HCT116 (cell line): ENCODE measurements at regions not wholly inside any gene's neighbourhood (a gene's known extent, or its start where the extent isn't known, plus 50 kb on each side); places are given as distances from the start of the nearest gene placed in this dataset.

Source experiments
- ATAC-seq: fragments of 200-7000 bp; cut with Tn5 transposase; 2 replicates; pipeline ENCODE4 v1.9.1; 2020; ENCODE audit warnings: mild to moderate bottlenecking, moderate library complexity
- BruUV-seq: library from RNA; stranded (reverse); fragments of 400-500 nt; replicated peaks from 2 replicates; lab custom pipeline; 2021; lab: Mats Ljungman, UMichigan
- CTCF ChIA-PET: fragments of 300-600 bp; sonication (Branson Sonifier 250); formaldehyde crosslinking; loops from one replicate; lab custom pipeline; 2021; ENCODE audit warnings: antibody characterized with exemption; lab: Charles Lee
- POLR2A ChIA-PET: fragments of 300-600, 350-600 bp; sonication (Branson Sonifier 250); formaldehyde crosslinking; loops from one replicate; lab custom pipeline; 2021; ENCODE audit warnings: antibody characterized with exemption; lab: Charles Lee
- RAD21 ChIA-PET, 2 experiments: fragments of 300-600 bp; sonication (Branson Sonifier 250); formaldehyde crosslinking; loops; one replicate each; lab custom pipeline; 2023; ENCODE audit warnings: low total read pairs in 2 of 2; ENCODE audit not compliant: uncharacterized antibody in 2 of 2, unreplicated experiment in 2 of 2, low non-redundant PET in 1 of 2; lab: Charles Lee
- DNase-seq: peaks from one replicate; pipeline ENCODE4 v3.0.0-alpha.2; 2010; ENCODE audit warnings: low read depth, low spot score
- H2AFZ ChIP-seq: fragments of 200-600 bp; shearing (Covaris generic), sonication (generic); 2 replicates; pipeline ENCODE4 v1.6.1; 2017; ENCODE audit warnings: low read depth, mixed run types, mixed read lengths, antibody characterized with exemption, low read length; ENCODE audit not compliant: poor library complexity, severe bottlenecking
- H3K27ac ChIP-seq: 2 replicates; pipeline ENCODE4 v1.5.1; 2012; ENCODE audit warnings: low read depth, low read length
- H3K27me3 ChIP-seq: fragments of 200-600 bp; sonication (generic); 2 replicates; pipeline ENCODE4 v1.6.1; 2016; ENCODE audit warnings: mixed run types, low read length, mixed read lengths; ENCODE audit not compliant: insufficient read depth
- H3K36me3 ChIP-seq, 2 experiments: fragments of 200-500 bp in 1 of 2; fragments of 200-600 bp in 1 of 2; sonication (Bioruptor generic) in 1 of 2; sonication (generic) in 1 of 2; 2 replicates each; pipeline versions ENCODE4 v1.5.1 to v1.6.1; 2014 to 2016; ENCODE audit warnings: low read length in 2 of 2, inconsistent platforms in 1 of 2, mixed read lengths in 1 of 2, mixed run types in 1 of 2; ENCODE audit not compliant: insufficient read depth in 2 of 2, control insufficient read depth in 1 of 2
- H3K4me1 ChIP-seq, 2 experiments: fragments of 200-600 bp in 1 of 2; sonication (generic) in 1 of 2; 2 replicates each; pipeline versions ENCODE4 v1.5.1 to v1.6.1; 2012 to 2017; ENCODE audit warnings: low read length in 2 of 2, inconsistent platforms in 1 of 2, mild to moderate bottlenecking in 1 of 2, mixed read lengths in 1 of 2, mixed run types in 1 of 2, moderate library complexity in 1 of 2; ENCODE audit not compliant: insufficient read depth in 2 of 2, control insufficient read depth in 1 of 2
- H3K4me2 ChIP-seq: fragments of 200-600 bp; sonication (generic); 2 replicates; pipeline ENCODE4 v1.6.1; 2017; ENCODE audit warnings: mixed run types, low read length, mixed read lengths
- H3K4me3 ChIP-seq, 2 experiments: fragments of 200-600 bp in 1 of 2; sonication (generic) in 1 of 2; replicated peaks in 1 of 2; 2 replicates each; pipeline ENCODE4 v1.5.1; 2011 to 2016; ENCODE audit warnings: low read length in 2 of 2, control low read depth in 1 of 2, low read depth in 1 of 2, mild to moderate bottlenecking in 1 of 2, mixed read lengths in 1 of 2, mixed run types in 1 of 2
- H3K79me2 ChIP-seq: fragments of 200-600 bp; sonication (generic); 2 replicates; pipeline ENCODE4 v1.6.1; 2017; ENCODE audit warnings: mild to moderate bottlenecking, mixed run types, low read length, moderate library complexity, mixed read lengths; ENCODE audit not compliant: insufficient read depth
- H3K9ac ChIP-seq: fragments of 200-600 bp; sonication (generic); 2 replicates; pipeline ENCODE4 v1.6.1; 2016; ENCODE audit warnings: low read length, mixed read lengths
- H3K9me2 ChIP-seq: fragments of 200-600 bp; sonication (generic), shearing (Covaris generic); 2 replicates; pipeline ENCODE4 v1.6.1; 2017; ENCODE audit warnings: mixed run types, mild to moderate bottlenecking, moderate library complexity; ENCODE audit not compliant: insufficient read depth
- H3K9me3 ChIP-seq, 2 experiments: fragments of 200-500 bp in 1 of 2; fragments of 200-600 bp in 1 of 2; sonication (Bioruptor generic) in 1 of 2; sonication (generic) in 1 of 2; 2 replicates each; pipeline ENCODE4 v1.6.1; 2014 to 2017; ENCODE audit warnings: low read length in 2 of 2, mixed read lengths in 2 of 2, inconsistent platforms in 1 of 2, low read depth in 1 of 2, mild to moderate bottlenecking in 1 of 2, mixed run types in 1 of 2, moderate library complexity in 1 of 2; ENCODE audit not compliant: control insufficient read depth in 1 of 2, insufficient read depth in 1 of 2
- H4K20me1 ChIP-seq: fragments of 200-600 bp; sonication (generic), shearing (Covaris generic); 2 replicates; pipeline ENCODE4 v1.6.1; 2017; ENCODE audit warnings: mixed run types, mild to moderate bottlenecking, moderate library complexity; ENCODE audit not compliant: insufficient read depth
- CTCF ChIP-seq, 3 experiments: fragments of 200-600 bp in 1 of 3; sonication (generic) in 1 of 3; IDR thresholded peaks in 2 of 3; conservative IDR thresholded peaks in 1 of 3; 2 replicates each; pipeline ENCODE4 v1.5.1; 2012 to 2017; ENCODE audit warnings: low read depth in 2 of 3, low read length in 2 of 3, antibody characterized with exemption in 1 of 3, borderline replicate concordance in 1 of 3, control low read depth in 1 of 3, mild to moderate bottlenecking in 1 of 3, mixed read lengths in 1 of 3, mixed run types in 1 of 3, moderate library complexity in 1 of 3; ENCODE audit not compliant: insufficient read depth in 1 of 3
- EGR1 ChIP-seq: IDR thresholded peaks from 2 replicates; pipeline ENCODE4 v1.6.1; 2012; ENCODE audit warnings: low read depth
- ELF1 ChIP-seq: IDR thresholded peaks from 2 replicates; pipeline ENCODE4 v1.6.1; 2012; ENCODE audit warnings: low read depth, borderline replicate concordance
- EZH2 ChIP-seq: fragments of 200-600 bp; sonication (generic); IDR thresholded peaks from 2 replicates; pipeline ENCODE4 v1.6.1; 2017; ENCODE audit warnings: antibody characterized with exemption, mixed run types
- EZH2phosphoT487 ChIP-seq: fragments of 200-600 bp; IDR thresholded peaks from 2 replicates; pipeline ENCODE4 v1.6.1; 2018; ENCODE audit warnings: antibody characterized with exemption, borderline replicate concordance
- MAX ChIP-seq: IDR thresholded peaks from 2 replicates; pipeline ENCODE4 v1.6.1; 2012
- POLR2AphosphoS5 ChIP-seq: IDR thresholded peaks from 2 replicates; pipeline ENCODE4 v1.6.1; 2011; ENCODE audit warnings: mild to moderate bottlenecking, low read depth, low read length, moderate library complexity
- RAD21 ChIP-seq: IDR thresholded peaks from 2 replicates; pipeline ENCODE4 v1.6.1; 2012; ENCODE audit warnings: low read depth, mild to moderate bottlenecking
- SIN3A ChIP-seq: IDR thresholded peaks from 2 replicates; pipeline ENCODE4 v1.6.1; 2012; ENCODE audit warnings: low read depth
- SP1 ChIP-seq: IDR thresholded peaks from 2 replicates; pipeline ENCODE4 v1.6.1; 2012; ENCODE audit warnings: low read depth
- SRF ChIP-seq: IDR thresholded peaks from 2 replicates; pipeline ENCODE4 v1.6.1; 2012; ENCODE audit warnings: low read depth
- TCF7L2 ChIP-seq: IDR thresholded peaks from 2 replicates; pipeline ENCODE4 v1.7.0; 2011; ENCODE audit warnings: borderline replicate concordance, inconsistent platforms; ENCODE audit not compliant: insufficient read depth, insufficient read length; ENCODE audit errors: extremely low read depth
- ZFX ChIP-seq: fragments of 450-650 bp; IDR thresholded peaks from 2 replicates; pipeline ENCODE4 v1.6.1; 2017
- ZNF274 ChIP-seq: fragments of 200-500 bp; sonication (Bioruptor generic); IDR thresholded peaks from 2 replicates; pipeline ENCODE4 v1.6.1; 2014; ENCODE audit warnings: mild to moderate bottlenecking, low read depth, low read length, inconsistent platforms
- intact Hi-C: fragments of 100-400 bp; cut with micrococcal nuclease; formaldehyde crosslinking; loops from 2 replicates; pipeline ENCODE4 v1.10.0; 2022

- DNase-seq (no peak), ATAC-seq (no peak)
- Histone ChIP-seq H3K79me2 (no peaks in the 10 kb centered on the region), H2AFZ (no peak overlapping the region), H3K4me1 (no peaks in the 10 kb centered on the region), H4K20me1 (no peaks in the 10 kb centered on the region), H3K36me3 (no peaks in the 10 kb centered on the region), H3K27ac (no peak overlapping the region), H3K4me3 (no peak overlapping the region), H3K9me2 (no peaks in the 10 kb centered on the region), H3K4me2 (no peak overlapping the region), H3K9me3 (no peaks in the 10 kb centered on the region), H3K9ac (no peak overlapping the region), H3K27me3 (no peaks in the 10 kb centered on the region)
- ChIA-PET POLR2A (no interaction called here), CTCF (no interaction called here), RAD21 (no interaction called here)
- BruUV-seq = no TSS peak
- intact Hi-C loops = no loop called here
- TF ChIP-seq SRF = no peak
- TF ChIP-seq POLR2AphosphoS5 = no peak
- TF ChIP-seq SP1 = no peak
- no peak for TF ChIP-seq ZNF274
- no peak for TF ChIP-seq ELF1
- no peak for TF ChIP-seq TCF7L2
- no peak for TF ChIP-seq EZH2
- TF ChIP-seq RAD21 = no peak
- no peak for TF ChIP-seq ZFX
- TF ChIP-seq CTCF (IDR thresholded peaks at IDR 0.05 in 2 of 3, conservative IDR thresholded peaks at IDR 0.05 in 1 of 3; ENCODE audit: borderline replicate concordance in 1 of 3, insufficient read depth in 1 of 3, low read depth in 2 of 3, low read length in 2 of 3) = no peak
- no peak for TF ChIP-seq SIN3A
- TF ChIP-seq MAX = no peak
- no peak for TF ChIP-seq EGR1
- TF ChIP-seq EZH2phosphoT487 = no peak
Measured at GRCh38 chr1:96425382-96426129, 296.0 kb upstream of the PTBP2 start.
